DLD1 (cell line): ENCODE measurements at regions not wholly inside any gene's neighbourhood (a gene's known extent, or its start where the extent isn't known, plus 50 kb on each side); places are given as distances from the start of the nearest gene placed in this dataset.

ENCODE experiments used
- in situ Hi-C: cut with HindIII; loops from 2 replicates; pipeline ENCODE4 v1.10.0; 2017; ENCODE audit warnings: low sequenced_read_pairs

DNA sequence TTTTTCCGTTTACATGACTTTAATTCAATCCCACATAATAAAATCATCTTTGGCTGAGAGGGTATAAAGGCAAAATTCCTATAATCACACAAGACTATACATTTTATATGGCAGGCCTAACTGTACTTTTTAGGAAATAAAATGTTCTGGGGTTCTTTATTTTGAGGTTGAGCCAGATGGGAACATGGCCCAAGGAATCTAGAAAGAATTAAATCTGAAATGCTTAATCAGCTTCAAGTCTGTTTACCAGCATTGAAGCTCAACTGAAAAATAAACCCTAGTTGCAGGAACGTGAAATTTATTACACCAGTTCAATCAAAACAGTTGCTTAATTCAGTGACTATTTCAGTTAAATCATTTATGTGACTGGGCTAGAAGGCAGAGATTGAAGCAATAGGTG lies 191.0 kb upstream of the BTG1 start:
- in situ Hi-C loops, result no loop called here

- in situ Hi-C loops, result no loop called here
Observed at GRCh38 chr12:92335831-92336230, 190.2 kb upstream of the BTG1 start.

DNA sequence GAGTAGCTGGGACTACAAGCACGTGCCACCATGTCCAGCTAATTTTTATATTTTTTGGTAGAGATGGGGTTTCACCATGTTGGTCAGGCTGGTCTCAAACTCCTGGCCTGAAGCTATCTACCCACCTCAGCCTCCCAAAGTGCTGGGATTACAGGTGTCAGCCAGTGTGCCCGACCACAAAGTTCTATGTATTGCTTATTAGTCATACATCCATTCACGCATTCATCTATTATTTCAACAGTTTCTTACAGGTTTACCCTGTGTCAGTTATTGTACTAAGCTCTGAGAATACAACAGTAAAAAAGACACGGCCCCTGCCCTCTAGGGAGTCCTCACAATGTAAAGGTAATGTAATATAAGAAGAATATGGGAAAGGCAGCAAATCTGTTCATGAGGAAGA lies 188.9 kb upstream of the BTG1 start:
- in situ Hi-C loops, result no loop called here

DNA sequence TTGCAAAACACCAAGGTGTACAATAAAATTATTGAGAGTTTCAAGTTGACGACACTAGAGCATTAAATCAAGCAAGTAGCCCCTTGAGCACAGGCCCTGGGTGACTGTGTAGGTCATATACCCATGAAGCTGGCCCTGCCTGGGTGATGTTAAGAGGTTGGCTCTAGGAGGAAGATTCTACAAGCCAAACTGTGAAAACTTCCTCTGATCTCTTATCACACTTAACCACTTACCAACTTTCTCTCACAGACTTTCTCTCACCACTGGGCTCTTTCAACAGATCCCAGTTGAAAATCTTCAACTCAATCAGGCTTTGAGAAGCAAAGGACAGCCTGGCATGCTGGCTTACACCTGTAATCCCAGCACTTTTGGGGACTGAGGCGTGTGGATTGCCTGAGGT lies 186.9 kb upstream of the BTG1 start:
- in situ Hi-C loops, result no loop called here

- in situ Hi-C loops, result no loop called here
Observed at GRCh38 chr12:92331383-92331782, 185.7 kb upstream of the BTG1 start.

GRCh38 chr12:92330654-92331053 lies 185.0 kb upstream of the BTG1 start:
- in situ Hi-C loops, result no loop called here

DNA sequence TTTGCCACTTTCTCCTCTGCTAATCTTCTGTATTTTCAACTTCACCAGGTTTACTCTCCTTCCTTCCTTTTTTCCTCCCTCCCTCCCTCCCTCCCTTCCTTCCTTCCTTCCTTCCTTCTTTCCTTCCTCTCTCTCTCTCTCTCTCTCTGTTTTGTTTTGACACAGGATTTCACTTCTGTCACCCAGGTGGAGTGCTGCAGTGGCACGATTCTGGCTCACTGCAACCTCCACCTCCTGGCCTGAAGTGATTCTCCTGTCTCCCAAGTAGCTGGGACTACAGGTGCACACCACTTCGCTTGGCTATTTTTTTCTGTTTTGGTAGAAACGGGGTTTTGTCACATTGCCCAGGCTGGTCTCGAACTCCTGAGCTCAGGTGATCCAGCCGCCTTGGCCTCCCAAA lies 181.2 kb upstream of the BTG1 start:
- in situ Hi-C loops, result no loop called here

DNA sequence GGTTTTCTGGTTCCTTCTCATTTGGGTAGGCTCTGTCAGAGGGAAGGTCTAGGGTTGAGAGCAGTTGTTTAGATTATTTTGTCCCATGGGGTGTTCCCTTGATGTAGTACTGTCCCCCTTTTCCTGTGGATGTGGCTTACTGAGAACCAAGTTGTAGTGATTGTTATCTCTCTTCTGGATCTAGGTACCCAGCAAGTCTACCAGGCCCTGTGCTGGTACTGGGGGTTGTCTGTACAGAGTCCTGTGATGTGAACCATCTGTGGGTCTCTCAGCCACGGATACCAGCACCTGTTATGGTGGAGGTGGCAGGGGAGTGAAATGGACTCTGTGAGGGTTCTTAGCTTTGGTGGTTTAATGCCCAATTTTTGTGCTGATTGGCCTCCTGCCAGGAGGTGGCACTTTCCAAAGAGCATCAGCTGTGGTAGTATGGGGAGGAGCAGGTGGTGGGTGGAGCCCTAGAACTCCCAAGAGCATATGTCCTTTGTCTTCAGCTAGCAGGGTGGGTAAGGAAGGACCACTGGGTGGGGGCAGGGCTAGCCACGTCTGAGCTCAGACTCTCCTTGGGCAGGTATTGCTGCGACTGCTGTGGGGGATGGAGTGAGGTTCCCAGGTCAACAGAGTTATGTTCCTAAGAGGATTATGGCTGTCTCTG lies 179.3 kb upstream of the BTG1 start:
- in situ Hi-C loops, result no loop called here

GRCh38 chr12:92312463-92312964 lies 166.9 kb upstream of the BTG1 start:
- in situ Hi-C loops, result no loop called here

GRCh38 chr12:92304371-92305055 lies 158.9 kb upstream of the BTG1 start:
- in situ Hi-C loops, result no loop called here

GRCh38 chr12:92302041-92302829 lies 156.6 kb upstream of the BTG1 start:
- in situ Hi-C loops, result no loop called here

GRCh38 chr12:92301356-92301755 lies 155.7 kb upstream of the BTG1 start:
- in situ Hi-C loops, result no loop called here

- in situ Hi-C loops, result no loop called here
Observed at GRCh38 chr12:92300777-92301176, 155.1 kb upstream of the BTG1 start.

GRCh38 chr12:92299744-92300143 lies 154.1 kb upstream of the BTG1 start:
- in situ Hi-C loops, result no loop called here

- in situ Hi-C loops, result no loop called here
Observed at GRCh38 chr12:92299344-92299743, 153.7 kb upstream of the BTG1 start.

DNA sequence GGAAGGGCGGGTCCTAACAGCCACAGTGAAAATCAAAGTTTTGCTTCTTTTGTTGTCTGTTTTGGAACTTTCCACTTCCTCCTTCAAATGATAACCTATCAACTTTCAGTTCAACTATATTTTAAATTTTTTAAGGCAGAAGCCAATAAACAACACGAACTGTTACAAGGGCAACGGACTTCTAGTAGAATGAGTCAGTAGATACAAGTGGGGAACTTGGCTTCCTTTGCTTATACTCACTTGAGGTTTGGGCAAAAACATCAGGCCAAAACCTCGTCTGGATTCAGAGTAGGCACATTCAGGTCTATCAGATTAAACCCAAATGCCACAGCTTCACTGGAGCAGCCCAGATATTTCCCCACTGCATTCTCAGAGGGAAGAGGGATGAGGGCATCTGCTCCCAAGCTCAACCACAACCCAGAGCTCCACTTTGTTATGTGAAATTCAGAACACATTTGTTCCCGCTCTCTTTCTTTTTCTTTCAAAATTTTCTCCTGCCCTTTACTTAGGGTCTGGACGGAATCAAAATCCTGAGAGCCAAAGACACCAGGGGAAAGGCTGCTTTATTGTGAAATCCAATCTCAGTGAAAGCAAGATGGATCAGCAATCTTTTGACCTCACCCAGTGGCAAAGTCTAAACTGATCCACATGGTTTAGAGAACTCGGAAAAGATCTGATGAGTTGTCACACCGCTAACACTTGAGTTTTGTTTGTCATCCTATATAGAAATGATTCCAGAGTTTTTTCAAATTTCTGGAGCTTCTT lies 152.5 kb upstream of the BTG1 start:
- in situ Hi-C loops, result no loop called here

GRCh38 chr12:92297405-92297804 lies 151.8 kb upstream of the BTG1 start:
- in situ Hi-C loops, result no loop called here

DNA sequence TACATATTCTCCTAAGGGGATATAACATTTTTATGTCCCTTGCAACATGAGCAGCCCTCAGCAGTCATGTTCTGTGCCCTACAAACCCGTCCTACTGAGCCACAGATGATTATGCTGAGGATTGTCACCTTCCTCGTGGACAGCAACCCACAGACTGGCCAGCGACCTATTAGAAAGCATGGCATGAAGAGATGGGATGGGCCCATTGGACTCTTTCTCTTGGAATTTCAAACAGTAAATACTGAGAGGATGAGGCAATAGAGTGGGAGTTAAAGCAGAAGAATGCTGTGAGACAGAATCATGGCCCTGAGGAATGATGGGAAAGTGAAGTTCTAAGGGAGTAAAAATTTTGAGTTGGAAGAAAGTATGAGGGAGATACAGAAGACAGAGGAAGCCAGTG lies 149.9 kb upstream of the BTG1 start:
- in situ Hi-C loops, result no loop called here

DNA sequence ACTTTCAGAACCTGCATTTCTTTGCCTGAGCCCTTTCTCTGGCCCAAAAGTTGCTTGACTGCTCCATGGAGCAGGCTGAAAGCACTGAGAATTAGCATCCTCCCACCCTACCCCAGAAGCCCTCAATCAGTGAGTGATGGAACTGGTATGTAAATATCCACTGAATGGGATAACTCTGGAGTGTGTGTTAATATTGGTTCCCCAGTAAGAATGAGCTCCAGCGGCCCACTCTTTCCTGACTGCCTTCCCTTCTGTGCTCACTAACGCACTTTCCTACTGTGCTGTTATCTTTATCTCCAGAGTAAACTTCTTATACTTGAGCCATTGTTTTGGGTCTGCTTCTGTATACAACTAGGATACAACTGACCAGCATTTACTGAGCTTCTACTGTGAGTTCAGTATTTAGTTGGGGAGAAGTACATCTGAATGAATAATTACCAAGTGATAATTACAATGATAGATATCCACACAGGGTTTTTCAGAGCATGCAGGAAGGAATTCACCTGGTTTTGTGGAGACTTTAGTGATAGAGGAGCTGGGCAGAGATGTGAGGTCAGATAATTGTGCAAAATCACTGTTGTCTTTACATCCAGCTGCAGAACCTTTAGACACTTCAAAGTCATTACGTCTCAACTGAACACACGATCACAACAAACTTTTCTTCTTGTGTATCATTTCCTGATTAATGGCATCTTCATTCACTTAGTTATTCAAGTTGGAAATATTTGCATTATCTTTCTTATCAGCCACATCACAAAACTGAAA lies 149.2 kb upstream of the BTG1 start:
- in situ Hi-C loops, result no loop called here

- in situ Hi-C loops, result no loop called here
Observed at GRCh38 chr12:92292016-92292415, 146.4 kb upstream of the BTG1 start.
